ENCODE measurements at regions not wholly inside any gene's neighbourhood (a gene's known extent, or its start where the extent isn't known, plus 50 kb on each side); places are given as distances from the start of the nearest gene placed in this dataset.

DNA sequence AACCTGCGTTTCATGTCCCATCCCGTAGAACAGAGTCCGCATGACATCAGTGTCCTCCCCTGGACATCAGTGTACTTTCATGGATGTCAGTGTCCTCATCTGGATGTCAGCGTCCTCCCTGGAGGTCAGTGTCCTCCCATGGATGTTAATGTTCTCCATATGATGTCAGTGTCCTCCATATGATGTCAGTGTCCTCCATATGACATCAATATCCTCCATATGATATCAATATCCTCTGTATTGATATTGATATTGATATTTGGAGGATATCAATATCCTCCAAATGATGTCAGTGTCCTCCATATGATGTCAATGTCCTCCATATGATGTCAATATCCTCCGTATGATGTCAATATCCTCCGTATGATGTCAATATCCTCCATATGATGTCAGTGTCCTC is 284.9 kb downstream of the AJAP1 start:
- no peak for DNase-seq (ENCODE audit: low read depth in 2 of 2, low spot score in 1 of 2)

DNA sequence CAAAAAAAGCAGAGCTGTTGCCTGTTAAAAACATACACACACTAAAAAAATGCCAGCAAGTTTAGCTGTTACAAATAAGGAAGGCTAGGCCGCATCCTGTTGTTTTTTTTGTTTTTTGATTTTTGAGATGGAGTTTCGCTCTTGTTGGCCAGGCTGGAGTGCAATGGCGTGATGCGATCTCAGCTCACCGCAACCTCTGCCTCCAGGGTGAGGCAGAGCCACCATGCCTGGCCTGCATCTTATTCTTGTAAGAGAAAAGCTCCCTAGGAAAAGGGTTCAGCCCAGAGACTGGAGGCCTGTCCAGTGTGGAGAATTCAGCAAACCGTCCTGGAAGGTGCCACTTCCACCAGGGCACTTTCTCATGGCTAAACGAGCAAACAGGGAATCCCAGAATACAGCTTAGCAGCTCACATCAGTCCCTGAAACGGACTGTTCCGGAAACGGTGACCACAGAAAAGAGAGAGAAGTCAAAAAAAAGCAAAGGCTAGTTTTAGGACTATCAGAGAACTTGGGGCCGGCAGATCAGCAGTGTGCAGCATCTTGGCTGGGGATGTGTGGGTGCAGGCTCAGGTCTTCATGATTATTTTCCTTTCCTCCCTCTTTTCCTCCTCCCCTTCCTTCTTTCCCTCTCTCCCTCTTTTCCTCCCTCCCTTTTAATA is 283.6 kb downstream of the AJAP1 start:
- DNase-seq (ENCODE audit: low read depth in 2 of 2, low spot score in 1 of 2), result no peak

GRCh38 chr1:4935807-4936206 is 281.4 kb downstream of the AJAP1 start:
- DNase-seq (ENCODE audit: low read depth in 2 of 2, low spot score in 1 of 2), result no peak

- no peak for DNase-seq (ENCODE audit: low read depth in 2 of 2, low spot score in 1 of 2)
Measured at GRCh38 chr1:4933232-4933631, 278.8 kb downstream of the AJAP1 start.

- no peak for DNase-seq (ENCODE audit: low read depth in 2 of 2, low spot score in 1 of 2)
Measured at GRCh38 chr1:4932311-4933030, 278.1 kb downstream of the AJAP1 start.

DNA sequence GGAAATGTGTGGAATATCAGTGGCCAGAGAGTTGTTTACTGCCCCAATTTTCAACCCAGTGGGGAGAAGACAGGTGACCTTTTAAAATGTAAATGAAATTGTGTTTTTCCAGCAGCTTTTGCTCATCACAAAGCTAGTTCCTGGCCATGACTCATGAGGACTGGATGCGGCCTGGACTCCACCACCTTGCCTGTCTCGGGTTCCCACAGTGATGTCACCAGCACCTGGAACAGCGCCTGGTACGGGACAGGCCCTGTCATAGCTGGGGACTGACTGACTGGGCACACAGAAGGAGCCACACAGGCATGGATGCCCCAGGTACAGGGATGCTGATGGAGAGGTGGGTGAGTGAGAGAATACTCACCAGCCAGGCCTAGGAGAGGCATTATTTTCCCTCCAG is 277.1 kb downstream of the AJAP1 start:
- DNase-seq (ENCODE audit: low read depth in 2 of 2, low spot score in 1 of 2), result no peak

DNA sequence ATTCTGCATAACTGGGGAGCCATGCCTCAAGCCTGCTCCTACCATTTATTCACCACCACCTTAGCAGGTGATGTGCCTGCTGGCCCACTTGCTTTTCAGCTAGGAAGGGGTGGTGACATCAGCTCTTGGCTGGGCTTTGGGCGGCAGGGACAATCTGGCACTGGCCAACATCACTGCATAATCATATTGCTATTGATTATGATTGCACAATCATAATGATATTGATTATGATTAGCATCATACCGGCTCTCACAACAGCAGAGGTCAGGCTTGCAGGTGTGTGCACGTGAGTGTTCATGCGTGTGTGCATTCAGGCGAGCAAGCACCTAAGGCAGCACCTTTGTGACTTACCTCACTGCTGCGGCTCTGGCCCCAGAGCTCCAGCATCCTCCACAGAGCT is 273.8 kb downstream of the AJAP1 start:
- no peak for DNase-seq (ENCODE audit: low read depth in 2 of 2, low spot score in 1 of 2)

DNA sequence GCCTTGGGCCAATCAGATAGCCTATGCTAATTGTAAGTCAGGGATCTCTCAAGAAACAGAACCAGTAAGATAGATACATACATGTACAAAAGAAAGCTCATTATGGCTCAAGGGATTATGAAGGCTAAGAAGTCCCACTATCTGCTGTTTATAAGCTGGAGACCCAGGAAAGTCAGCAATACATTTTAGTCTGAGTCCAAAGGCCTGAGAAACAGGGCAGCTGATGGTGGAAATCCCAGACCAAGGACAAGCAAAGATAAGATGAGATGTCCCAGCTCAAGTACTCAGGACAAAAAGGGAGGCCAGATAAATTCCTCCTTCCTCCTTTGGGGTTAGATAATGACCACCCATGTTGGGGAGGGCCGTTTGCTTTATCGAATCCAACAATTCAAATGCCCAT is 269.9 kb downstream of the AJAP1 start:
- DNase-seq (ENCODE audit: low read depth in 2 of 2, low spot score in 1 of 2), result no peak

- DNase-seq (ENCODE audit: low read depth in 2 of 2, low spot score in 1 of 2), result no peak
Measured at GRCh38 chr1:4916610-4917009, 262.2 kb downstream of the AJAP1 start.

DNA sequence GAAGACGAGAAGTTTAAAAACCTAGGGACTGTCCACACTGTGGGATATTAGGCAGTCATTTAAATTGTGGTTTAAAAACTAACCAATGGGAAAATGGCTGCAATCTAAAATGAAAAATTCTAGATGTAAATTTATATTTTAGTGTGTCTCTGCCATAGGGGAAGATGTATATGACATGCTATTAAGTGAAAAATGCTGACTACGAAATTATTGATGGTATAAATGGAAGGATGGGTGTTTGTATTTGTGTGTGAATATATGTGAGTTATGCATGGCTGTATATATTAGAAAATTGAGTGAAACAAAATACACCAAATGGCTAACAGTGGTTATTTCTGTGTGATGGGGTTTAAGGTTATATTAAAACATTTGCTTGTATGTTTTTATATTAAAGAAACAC is 260.7 kb downstream of the AJAP1 start:
- no peak for DNase-seq (ENCODE audit: low read depth in 2 of 2, low spot score in 1 of 2)

DNA sequence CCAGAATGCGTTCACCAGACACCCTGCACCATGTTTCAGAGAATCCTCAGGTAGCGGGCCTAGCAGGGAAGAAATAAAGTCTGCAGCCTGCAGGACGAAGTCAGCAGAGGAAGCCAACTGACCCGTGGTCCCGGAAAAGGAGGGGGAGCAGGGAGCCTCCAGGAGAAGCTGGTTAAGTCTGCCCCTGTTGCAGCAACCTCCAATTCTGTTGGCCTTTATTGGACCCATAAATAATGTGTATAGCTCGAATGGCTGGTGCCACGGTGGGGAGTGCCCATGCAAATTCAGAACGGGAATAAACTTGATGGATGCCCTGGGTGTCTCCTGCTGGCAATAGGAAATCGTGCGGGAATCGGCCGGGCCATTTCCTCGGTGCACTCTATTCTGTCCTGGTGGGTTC is 254.1 kb downstream of the AJAP1 start:
- DNase-seq (ENCODE audit: low read depth in 2 of 2, low spot score in 1 of 2), result no peak

- no peak for DNase-seq (ENCODE audit: low read depth in 2 of 2, low spot score in 1 of 2)
Measured at GRCh38 chr1:4894566-4894965, 240.2 kb downstream of the AJAP1 start.

GRCh38 chr1:4880626-4881025 is 226.2 kb downstream of the AJAP1 start:
- no peak for DNase-seq (ENCODE audit: low read depth in 2 of 2, low spot score in 1 of 2)

DNA sequence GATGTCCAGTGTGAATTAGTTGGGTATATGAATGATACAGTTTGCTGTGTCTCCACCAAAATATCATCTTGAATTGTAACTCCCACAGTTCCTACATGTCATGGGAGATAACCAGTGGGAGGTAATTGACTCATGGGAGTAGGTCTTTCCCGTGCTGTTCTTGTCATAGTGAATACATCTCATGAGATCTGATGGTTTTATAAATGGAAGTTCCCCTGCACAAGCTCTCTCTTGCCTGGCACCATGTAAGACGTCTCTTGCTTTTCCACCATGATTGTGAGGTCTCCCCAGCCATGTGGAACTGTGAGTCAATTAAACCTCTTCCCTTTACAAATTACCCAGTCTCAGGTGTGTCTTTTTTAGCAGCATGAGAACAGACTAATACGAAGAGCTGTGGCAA is 223.0 kb downstream of the AJAP1 start:
- DNase-seq (ENCODE audit: low read depth in 2 of 2, low spot score in 1 of 2), result no peak

- no peak for DNase-seq (ENCODE audit: low read depth in 2 of 2, low spot score in 1 of 2)
Measured at GRCh38 chr1:4871373-4871772, 217.0 kb downstream of the AJAP1 start.

GRCh38 chr1:4868521-4868920 is 214.1 kb downstream of the AJAP1 start:
- DNase-seq (ENCODE audit: low read depth in 2 of 2, low spot score in 1 of 2), result no peak

GRCh38 chr1:4856396-4856795 is 202.0 kb downstream of the AJAP1 start:
- no peak for DNase-seq (ENCODE audit: low read depth in 2 of 2, low spot score in 1 of 2)

DNA sequence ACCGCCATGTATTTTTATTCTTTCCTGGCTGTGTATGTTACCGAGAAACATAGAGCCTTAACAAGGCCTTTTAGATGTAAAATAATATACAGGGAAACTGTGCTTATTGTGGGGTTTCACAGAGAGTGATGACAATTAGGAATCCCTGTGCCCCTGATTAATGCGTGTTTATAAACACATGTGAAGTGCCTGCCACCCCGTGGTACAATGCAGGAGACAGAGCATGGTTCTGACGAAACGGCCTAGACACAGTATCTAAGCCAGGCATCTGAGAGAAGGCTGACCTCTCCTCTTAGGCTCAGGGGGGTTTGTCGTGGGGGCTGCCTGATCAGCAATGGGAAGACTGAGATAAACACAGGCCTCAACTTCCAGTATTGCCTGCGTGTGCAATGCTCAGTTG is 200.0 kb downstream of the AJAP1 start:
- no peak for DNase-seq (ENCODE audit: low read depth in 2 of 2, low spot score in 1 of 2)

GRCh38 chr1:4853904-4854303 is 199.5 kb downstream of the AJAP1 start:
- no peak for DNase-seq (ENCODE audit: low read depth in 2 of 2, low spot score in 1 of 2)

DNA sequence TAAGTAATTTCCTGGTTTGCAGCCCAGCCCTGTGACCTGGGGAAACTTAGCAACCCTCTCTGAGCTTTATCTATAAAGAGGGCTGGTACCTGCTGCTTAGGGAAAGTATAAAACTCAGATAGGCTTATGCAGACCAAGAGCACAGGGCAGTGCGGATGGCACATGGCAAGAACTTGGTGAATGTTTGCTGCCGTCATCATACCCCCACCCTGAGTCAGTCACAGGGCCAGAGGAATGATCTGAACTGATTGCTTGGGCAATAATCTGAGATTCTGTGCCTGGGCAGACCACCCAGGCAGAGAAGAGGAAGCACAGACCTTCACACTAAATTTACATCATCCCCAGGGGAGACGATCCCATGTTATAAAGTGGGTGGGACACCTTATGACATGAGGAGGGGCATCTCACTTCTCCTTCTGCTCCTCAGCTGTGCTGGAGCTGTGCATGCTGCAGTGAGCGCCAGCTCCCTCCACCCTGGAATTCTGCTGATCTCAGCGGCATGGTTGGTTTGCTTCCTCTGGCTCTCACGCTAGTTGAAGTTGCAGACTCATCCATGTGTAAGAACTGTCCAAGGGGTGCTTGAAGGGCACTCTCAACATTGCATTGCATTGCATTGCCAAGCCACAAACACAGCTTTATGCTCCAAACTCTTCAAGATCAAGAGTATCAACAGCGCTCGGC is 197.1 kb downstream of the AJAP1 start:
- no peak for DNase-seq (ENCODE audit: low read depth in 2 of 2, low spot score in 1 of 2)

DNA sequence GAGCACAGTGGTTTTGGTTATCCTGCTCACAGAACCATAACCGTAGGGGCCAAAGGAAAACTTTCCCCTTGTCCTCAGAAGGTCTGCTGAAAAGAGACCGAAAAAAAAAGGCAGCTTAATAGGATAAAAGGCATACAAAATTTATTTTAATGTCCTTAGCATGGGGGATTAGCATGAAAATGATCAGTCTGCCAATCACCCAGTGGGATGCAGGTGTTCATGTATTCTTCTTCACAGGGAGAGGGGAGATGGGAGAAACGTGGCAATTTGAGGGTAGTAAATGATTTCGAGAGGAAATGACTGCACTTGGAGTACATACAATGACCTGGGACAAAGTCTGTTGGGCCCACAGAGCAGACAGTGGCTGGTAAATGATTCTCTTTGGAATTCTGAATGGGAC is 194.0 kb downstream of the AJAP1 start:
- no peak for DNase-seq (ENCODE audit: low read depth in 2 of 2, low spot score in 1 of 2)

GRCh38 chr1:4847711-4848110 is 193.3 kb downstream of the AJAP1 start:
- DNase-seq (ENCODE audit: low read depth in 2 of 2, low spot score in 1 of 2), result no peak

Data from stimulated activated CD8-positive, alpha-beta memory T cell treated with anti-CD3 and anti-CD28 coated beads, Interleukin-4, amount 100 ng/mL, for 4 hours (primary cell).